ENCODE measurements at regions not wholly inside any gene's neighbourhood (a gene's known extent, or its start where the extent isn't known, plus 50 kb on each side); places are given as distances from the start of the nearest gene placed in this dataset.

DNA sequence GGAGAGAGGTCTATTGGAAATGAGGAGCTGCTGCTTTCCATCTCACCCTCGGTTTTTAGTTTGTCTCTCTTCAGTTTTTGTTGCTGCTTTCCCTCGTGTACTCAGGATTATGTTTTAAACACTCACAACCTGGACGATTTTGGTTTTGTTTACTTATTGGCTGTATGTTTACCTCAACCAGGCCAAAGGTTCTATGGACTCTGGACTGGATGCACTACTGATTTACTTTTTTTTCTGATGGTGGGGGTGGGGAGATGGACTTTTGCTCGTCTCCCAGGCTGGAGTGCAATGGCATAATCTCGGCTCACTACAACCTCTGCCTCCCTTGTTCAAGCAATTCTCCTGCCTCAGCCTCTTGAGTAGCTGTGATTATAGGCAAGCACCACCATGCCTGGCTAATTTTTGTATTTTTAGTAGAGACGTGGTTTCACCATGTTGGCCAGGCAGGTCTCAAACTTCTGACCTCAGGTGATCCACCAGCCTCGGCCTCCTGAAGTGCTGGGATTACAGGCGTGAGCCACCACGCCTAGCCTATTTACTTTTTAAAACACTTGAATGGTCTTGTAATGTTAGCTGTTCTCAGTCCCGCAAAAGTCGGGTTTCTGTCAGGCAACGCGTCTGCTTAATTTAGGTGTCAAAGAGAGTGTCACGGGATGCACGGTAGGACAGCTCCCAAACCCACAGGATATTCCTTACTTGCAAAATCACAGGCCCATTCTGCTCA, 148.2 kb upstream of the RIPOR2 start:
- TF ChIP-seq FOSL1 (IDR thresholded peaks at IDR 0.05; ENCODE audit: insufficient read depth, low read depth, low read length) (no peak), SUZ12 (IDR thresholded peaks at IDR 0.05; ENCODE audit: low read length) (no peak), EZH2 (IDR thresholded peaks at IDR 0.05; ENCODE audit: low read depth, low read length, severe bottlenecking) (no peak), POLR2A (IDR thresholded peaks at IDR 0.05; ENCODE audit: control extremely low read depth in 1 of 2, low read depth in 2 of 2, low read length in 2 of 2) (no peak), SP1 (IDR thresholded peaks at IDR 0.05; ENCODE audit: low read depth, low read length) (no peak), SRF (IDR thresholded peaks at IDR 0.05; ENCODE audit: low read depth, low read length) (no peak), CEBPB (IDR thresholded peaks at IDR 0.05; ENCODE audit: low read depth, low read length) (no peak), TAF7 (optimal IDR thresholded peaks at IDR 0.05; ENCODE audit: borderline replicate concordance, low read depth, low read length) (no peak)
- TF ChIP-seq, protein P1, sequence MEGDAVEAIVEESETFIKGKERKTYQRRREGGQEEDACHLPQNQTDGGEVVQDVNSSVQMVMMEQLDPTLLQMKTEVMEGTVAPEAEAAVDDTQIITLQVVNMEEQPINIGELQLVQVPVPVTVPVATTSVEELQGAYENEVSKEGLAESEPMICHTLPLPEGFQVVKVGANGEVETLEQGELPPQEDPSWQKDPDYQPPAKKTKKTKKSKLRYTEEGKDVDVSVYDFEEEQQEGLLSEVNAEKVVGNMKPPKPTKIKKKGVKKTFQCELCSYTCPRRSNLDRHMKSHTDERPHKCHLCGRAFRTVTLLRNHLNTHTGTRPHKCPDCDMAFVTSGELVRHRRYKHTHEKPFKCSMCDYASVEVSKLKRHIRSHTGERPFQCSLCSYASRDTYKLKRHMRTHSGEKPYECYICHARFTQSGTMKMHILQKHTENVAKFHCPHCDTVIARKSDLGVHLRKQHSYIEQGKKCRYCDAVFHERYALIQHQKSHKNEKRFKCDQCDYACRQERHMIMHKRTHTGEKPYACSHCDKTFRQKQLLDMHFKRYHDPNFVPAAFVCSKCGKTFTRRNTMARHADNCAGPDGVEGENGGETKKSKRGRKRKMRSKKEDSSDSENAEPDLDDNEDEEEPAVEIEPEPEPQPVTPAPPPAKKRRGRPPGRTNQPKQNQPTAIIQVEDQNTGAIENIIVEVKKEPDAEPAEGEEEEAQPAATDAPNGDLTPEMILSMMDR (IDR thresholded peaks at IDR 0.05; ENCODE audit: control extremely low read depth in 1 of 3, insufficient read depth in 1 of 3, low read depth in 1 of 3, low read length in 3 of 3) = no peak

All from H1 (cell line).